ENCODE measurements at regions not wholly inside any gene's neighbourhood (a gene's known extent, or its start where the extent isn't known, plus 50 kb on each side); places are given as distances from the start of the nearest gene placed in this dataset.
"Not testable (repeated sequence)": the region's sequence is repeated elsewhere in the genome, so short reads cannot be mapped to it uniquely, and the experiment has no call there.

GRCh38 chr7:149995369-149996026 lies 121.7 kb downstream of the ATP6V0E2 start:
- DNase-seq = not testable (repeated sequence)

DNA sequence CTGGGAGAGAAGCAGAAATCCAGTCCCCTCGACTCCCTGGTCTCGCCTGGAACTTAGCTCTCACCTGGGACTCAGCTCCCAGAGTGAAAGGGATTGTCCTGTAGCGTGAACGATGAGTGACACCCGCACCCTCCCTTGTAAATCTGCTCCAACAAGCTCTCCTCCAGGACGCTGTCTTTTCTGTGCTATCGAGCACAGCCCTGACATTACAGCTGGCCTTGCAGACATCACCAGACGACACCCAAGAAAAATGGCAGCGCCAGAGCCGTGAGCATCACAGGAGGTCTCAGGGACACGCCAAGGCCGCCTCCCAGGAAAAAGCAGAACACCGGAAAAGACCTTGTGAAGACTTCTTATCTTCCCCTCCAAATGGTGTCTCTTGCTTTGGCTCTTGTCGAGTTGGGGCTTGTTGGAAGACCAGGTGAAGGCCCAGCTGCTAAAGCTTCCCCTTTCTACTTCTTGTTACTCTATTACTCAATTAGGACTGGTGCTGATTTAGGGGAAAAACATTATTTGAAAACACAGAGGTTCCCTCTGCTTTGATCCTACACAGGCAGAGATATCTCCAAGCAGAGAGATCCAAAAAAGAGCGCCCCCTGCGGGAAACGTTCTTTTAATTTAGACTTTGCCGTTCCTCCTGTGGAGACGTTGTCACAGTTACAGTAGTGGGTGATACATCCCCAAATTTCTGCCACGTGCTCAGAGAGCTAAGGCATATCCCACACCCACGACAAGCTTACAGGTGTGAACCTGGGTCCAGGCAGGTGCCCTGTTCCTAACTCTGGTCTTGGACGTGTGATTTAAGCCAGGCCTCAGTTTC lies 127.2 kb downstream of the ATP6V0E2 start:
- not testable (repeated sequence) for DNase-seq

DNA sequence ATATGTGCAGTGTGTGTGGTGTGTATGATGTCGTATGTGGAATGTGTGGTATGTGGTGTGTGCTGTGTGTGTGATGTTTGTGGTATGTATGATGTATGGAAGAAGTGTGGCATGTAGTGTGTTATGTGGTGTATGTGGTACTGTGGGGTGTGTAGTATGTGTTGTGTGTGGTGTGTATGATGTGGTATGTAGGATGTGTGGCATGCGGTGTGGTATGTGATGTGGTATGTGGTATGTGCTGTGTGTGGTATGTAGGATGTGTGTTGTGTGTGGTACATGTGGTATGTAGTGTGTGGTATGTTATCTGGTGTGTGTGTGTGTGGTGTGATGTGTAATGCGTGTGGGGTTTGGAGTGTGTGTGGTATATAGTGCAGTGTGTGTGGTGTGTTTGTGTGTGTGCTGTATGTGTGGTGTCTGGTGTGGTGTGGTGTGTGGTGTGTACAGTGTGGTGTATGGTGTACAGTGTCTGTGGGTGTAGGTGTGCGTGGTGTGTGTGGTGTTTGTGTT lies 129.6 kb downstream of the ATP6V0E2 start:
- DNase-seq = no peak

DNA sequence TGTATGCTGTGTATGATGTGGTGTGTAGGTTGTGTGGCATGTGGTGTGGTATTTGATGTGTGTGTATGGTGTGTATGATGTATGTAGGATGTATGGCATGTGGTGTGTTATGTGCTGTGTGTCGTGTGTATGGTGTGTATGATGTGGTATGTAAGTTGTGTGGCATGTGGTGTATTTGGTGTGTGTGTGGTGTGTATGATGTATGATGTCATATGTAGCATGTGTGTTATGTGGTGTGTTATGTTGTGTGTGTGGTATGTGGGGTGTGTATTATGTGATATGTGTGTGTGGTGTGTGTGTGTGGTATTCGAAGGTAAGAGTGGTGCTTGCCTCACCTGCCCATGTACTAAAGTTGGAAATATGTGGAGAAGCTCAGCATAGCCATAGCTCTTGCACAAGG lies 130.2 kb downstream of the ATP6V0E2 start:
- DNase-seq = not testable (repeated sequence)

DNA sequence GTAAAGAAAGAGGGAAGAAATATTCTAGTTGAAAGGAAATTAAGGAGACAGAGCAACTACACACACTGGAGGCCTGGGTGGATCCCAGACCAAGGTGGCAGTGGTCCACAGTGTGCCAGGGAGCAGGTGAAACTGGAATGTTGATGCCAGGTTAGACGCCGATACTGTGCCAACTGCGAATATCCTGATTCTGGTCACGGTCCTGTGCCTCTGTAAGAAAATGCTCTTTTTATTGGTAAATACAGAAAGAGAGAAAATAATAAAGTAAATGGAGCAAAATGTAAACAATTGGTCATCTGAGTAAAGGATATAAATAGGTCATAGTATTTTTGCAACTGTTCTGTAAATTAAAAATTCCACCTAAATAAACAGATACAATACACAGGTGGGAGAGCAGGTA lies 131.1 kb downstream of the ATP6V0E2 start:
- DNase-seq = not testable (repeated sequence)

DNA sequence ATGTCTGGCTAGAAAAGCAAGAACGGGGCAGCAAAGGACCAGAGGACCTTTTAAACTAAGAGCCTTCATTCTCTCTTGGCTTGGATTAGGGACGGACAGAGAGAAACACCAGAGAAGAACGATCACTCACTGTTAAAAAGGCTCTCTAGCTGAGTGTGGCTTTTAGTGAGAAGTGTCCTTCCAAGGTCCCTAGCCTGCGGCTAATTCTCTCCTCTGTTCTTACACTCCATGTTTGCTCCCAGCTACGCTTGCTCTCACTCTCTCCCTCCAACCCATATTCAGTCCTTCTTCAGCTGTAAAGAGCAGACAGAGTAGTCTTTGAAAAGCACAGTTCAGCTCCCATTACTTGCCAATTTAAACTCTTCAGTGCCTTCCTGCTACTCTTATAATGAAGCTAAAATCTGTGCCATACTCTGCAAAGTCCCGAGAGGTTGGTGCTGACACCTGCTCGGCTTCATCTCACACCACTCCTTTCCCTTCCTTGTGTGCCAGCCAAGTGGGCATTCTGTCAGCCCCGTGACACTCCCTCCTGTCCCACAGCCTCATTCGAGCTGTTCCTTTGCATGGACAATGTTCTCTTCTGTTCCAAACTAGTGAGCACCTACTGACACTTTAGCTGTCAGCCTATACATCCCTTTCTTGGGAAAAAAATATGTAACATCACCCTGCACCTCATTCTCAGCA lies 136.0 kb downstream of the ATP6V0E2 start:
- not testable (repeated sequence) for DNase-seq

DNA sequence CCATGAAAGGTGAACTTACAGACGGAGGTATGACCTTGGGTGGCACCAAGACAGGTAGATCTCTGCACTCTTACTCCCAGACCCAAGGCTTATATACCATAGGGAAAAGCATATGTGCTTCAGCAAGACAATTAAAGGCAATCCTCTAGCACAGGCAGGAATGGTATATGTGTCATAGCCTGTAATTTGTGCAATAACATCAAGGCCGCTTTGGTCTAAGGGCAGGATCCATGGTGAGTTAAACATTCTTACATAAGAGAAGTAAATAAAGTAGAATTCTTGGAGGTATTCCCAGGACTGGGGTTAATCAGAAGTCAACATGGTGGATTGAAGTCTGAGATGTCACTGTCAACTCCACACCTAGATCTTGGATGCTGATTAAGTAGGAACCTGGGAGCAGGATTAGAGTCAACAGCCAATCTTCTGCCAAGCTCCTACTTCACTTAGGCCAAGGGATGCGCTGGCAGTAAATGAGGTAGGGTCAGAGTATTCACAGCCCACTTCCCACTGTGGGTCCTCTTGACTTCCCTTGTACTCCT lies 143.0 kb downstream of the ATP6V0E2 start:
- DNase-seq = not testable (repeated sequence)

DNA sequence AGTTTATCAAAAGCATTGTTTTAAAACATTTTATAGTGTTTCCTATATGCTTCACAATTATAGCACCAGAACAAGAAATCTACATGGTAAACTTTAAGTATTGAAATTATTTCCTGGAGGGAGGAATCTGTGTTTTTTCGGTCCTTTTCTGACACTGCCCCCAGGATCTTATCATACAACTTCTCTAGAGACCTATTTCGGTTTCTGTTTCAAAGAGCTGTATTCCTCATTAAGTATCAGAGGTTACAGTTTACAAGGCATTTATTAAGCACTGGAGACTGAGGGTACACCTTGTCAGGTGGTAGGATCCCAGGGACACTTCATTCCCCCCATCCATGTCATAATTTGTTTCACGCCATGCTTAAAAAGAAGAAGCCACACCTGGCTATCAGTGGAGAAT lies 146.4 kb downstream of the ATP6V0E2 start:
- DNase-seq = not testable (repeated sequence)

- not testable (repeated sequence) for DNase-seq
These were observed 151.1 kb downstream of the ATP6V0E2 start for GRCh38 chr7:150024550-150025490.

GRCh38 chr7:150025802-150026201 lies 152.0 kb downstream of the ATP6V0E2 start:
- DNase-seq = not testable (repeated sequence)

DNA sequence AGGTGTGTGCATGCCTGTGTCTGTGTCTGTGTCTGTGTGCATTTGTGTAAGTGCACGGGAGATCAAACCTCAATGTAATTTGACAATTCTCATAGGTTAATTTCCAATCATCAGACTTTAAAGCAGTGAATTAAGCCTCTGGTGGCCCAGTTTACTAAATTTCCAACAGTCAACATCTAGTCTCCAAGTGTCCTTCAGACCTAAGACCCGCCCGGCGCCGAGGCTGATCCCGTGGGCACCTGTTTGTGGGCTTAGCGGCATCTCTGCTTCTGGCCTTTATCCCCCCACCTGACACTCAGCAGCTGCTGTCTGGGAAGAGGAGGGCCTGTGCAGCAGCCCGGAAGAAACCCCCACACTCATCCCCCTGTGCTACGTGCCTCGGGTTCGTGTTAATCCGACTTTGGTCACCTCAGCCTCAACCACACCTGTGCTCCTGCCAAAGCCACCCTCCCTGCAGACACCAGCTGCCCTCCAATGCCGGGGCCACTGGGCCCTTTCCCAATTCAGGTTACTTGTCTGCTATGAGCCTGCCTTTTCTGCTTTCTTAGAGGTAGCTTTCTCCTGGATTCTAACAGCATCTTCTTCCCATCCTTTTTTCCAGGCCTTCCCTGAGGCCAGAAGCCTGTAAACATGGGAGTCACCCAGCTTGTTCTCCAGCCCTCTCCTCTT lies 154.7 kb downstream of the ATP6V0E2 start:
- DNase-seq = not testable (repeated sequence)

- DNase-seq = not testable (repeated sequence)
These were observed 155.2 kb downstream of the ATP6V0E2 start for GRCh38 chr7:150029013-150029389.

DNA sequence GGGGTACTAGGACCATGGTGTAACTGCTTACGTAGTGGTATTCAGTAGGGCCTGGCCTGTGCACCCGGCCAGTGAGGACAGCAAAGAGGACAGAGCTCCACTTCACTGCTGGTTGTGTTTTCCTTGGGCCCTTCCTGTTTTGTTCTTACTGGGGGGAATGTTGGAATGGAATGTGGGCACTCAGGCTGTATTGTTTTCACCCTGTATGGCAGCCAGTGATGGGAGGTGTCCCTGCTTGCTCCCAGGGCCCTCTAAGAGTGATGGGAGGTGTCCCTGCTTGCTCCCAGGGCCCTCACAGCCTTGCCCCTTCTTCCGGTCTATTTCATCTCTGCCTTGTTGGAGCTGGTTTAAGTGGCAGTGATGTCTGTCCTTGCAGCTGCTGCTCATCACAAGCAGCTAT lies 158.0 kb downstream of the ATP6V0E2 start:
- not testable (repeated sequence) for DNase-seq

GRCh38 chr7:150033711-150034110 lies 159.9 kb downstream of the ATP6V0E2 start:
- not testable (repeated sequence) for DNase-seq

DNA sequence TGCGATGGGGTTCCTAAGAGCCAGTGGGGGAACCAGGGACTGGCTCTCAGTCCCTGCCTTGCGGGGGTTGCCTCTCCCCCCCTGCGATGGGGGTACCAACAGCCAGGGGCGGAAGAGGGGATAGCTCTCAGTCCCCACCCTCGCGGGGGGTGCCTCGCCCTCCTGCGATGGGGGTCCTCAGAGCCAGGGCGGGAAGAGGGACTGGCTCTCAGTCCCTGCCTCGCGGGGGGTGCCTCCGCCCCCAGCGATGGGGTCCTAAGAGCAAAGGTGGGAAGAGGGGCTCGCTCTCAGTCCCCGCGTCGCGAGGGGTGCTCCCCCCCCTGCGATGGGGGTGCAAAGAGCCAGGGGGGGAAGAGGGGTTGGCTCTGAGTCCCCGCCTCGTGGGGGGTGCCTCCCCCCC lies 162.0 kb downstream of the ATP6V0E2 start:
- not testable (repeated sequence) for DNase-seq

GRCh38 chr7:150039061-150039460 lies 165.3 kb downstream of the ATP6V0E2 start:
- not testable (repeated sequence) for DNase-seq

DNA sequence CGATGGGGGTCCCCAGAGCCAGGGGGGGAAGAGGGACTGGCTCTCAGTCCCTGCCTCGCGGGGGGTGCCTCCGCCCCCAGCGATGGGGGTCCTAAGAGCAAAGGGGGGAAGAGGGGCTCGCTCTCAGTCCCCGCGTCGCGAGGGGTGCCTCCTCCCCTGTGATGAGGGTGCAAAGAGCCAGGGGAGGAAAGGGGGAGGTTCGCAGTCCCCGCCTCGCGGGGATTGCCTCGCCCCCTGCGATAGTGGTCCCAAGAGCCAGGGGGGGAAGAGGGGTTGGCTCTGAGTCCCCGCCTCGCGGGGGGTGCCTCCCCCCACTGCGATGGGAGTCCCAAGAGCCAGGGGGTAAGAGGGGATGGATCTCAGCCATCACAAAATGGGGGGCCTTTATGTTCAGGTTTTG lies 168.5 kb downstream of the ATP6V0E2 start:
- DNase-seq = not testable (repeated sequence)

DNA sequence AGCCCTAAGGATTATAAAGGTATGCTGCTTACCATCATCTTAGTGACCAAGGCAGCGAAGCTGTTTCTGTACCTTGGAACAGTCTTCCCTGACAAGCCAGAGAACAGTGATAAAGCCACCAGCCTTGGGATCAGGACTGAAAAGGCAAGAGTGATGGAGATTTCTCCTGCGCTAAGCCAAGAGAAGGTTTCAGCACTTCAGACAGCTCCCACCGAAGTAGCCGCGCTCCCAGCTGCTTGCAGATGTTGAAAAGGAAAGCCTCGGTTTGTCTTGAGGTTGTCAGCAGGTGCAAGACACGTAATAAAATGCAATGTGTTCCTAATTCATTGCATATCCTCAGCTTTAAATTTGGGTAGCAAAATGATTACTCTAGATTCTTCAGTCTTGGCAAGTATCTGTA lies 171.0 kb downstream of the ATP6V0E2 start:
- DNase-seq = peak; percentile 76

DNA sequence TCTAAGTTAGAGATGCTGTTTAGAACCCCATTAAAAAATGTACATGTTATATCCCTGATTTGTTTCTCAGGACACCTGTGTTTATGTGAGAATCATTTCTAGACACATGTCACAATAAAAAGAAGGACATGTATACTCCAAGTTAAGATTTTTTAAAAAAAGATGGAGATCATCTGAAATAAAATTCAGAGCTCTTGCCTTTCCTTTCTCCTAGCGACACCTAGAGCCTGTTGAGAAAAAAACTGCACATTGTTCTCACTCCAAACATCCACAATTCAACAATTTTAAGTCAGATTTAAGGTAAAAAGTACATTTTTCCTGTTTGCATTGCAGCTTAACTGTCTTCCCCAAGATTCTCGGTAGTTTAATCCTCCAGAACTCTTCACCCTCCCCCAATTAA lies 171.8 kb downstream of the ATP6V0E2 start:
- DNase-seq = not testable (repeated sequence)

DNA sequence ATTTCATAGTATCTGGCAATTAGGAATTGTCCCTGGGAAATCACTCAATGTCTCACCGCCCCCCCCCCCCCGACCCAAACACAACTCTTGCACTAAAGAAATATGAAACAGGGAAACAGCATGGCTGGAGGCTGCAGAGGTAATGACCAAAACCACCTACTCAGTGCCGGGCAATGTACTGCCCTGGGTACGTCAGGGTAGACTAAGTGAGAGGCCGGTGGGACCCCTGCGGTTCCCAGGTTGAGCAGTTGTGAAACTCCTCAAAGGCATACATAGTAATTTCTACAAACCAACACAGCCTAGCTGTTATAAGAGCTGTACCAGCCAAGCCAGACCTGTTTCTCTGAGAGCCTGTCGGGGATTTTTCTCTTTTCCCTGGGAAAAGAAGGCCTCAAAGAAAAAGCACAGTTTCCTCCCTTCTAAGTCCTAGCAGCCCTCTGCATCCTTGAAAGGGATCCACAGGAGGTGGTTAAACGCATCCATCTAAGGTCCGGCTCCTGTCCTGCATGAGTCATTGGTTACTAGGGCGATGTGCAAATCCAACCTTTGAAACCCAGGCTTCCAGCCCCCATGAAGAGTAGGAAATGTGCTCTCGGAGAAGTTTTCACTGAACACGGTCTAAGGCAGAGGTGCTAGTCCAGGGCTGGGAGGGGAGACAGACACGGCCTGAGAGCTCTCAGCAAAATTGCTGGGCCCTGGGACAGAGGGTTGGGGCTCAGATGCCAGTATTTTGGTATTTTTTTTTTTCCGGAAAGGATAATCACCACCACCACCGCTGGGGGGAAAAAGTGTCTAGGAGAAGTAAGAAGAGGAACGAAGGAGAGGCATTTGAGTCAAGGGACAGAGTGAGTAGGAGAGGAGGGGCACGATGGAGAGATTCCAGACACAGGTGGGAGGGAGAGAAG lies 172.8 kb downstream of the ATP6V0E2 start:
- DNase-seq = not testable (repeated sequence)

Measured in islet precursor cell (in vitro differentiated cells).